Left colon (tissue), 2 donors: ENCODE measurements at regions not wholly inside any gene's neighbourhood (a gene's known extent, or its start where the extent isn't known, plus 50 kb on each side); places are given as distances from the start of the nearest gene placed in this dataset.

Experiments used
- ATAC-seq: fragments of 200-7000 bp; cut with Tn5 transposase; one replicate; pipeline ENCODE4 v1.9.1; 2020; ENCODE audit warnings: mild to moderate bottlenecking, moderate library complexity
- DNase-seq, 2 donors: peaks; one replicate each; pipeline ENCODE4 v3.0.0-alpha.2; 2020
- intact Hi-C, 2 donors: fragments of 100-400 bp; cut with DNase I in 1 of 2; cut with micrococcal nuclease in 1 of 2; formaldehyde crosslinking; loops; one replicate each; pipeline versions ENCODE4 v1.11.2 to v1.14.0; 2022; cut with DNase I, micrococcal nuclease
- donor health status: DM: no; HTN: no; CAD: no.
- donor health status: DM: yes; HTN: yes; CAD: no.

GRCh38 chr6:81511423-81511822 is 241.1 kb downstream of the TENT5A start:
- no peak for DNase-seq
- intact Hi-C loops: no loop called here
- peak; percentile 100 for ATAC-seq

GRCh38 chr6:81495999-81496398 is 256.5 kb downstream of the TENT5A start:
- intact Hi-C loops: no loop called here
- no peak for DNase-seq
- ATAC-seq: no peak

GRCh38 chr6:81491454-81492101 is 260.9 kb downstream of the TENT5A start:
- no peak for ATAC-seq
- intact Hi-C loops: no loop called here
- DNase-seq: no peak

GRCh38 chr6:81487489-81487888 is 265.0 kb downstream of the TENT5A start:
- DNase-seq (peak; percentile 8 to 26), ATAC-seq (peak; percentile 58)
- intact Hi-C loops: no loop called here

GRCh38 chr6:81486234-81486633 is 266.2 kb downstream of the TENT5A start:
- intact Hi-C loops: no loop called here
- no peak for DNase-seq
- ATAC-seq: no peak

GRCh38 chr6:81485395-81485794 is 267.1 kb downstream of the TENT5A start:
- no peak for ATAC-seq
- DNase-seq: no peak
- intact Hi-C loops: no loop called here

GRCh38 chr6:81484251-81484650 is 268.2 kb downstream of the TENT5A start:
- DNase-seq: no peak
- no peak for ATAC-seq
- intact Hi-C loops: no loop called here

GRCh38 chr6:81480139-81480538 is 272.3 kb downstream of the TENT5A start:
- intact Hi-C loops: no loop called here
- DNase-seq (no peak), ATAC-seq (no peak)

- intact Hi-C loops: no loop called here
- DNase-seq: no peak
- no peak for ATAC-seq
Observed at GRCh38 chr6:81476881-81477280, 275.6 kb downstream of the TENT5A start.

GRCh38 chr6:81475646-81476045 is 276.8 kb downstream of the TENT5A start:
- ATAC-seq (no peak), DNase-seq (no peak)
- intact Hi-C loops: no loop called here

- intact Hi-C loops: no loop called here
- ATAC-seq: no peak
- peak in 1 of 2 donors; percentile 6 for DNase-seq
Observed at GRCh38 chr6:81465859-81466258, 286.6 kb downstream of the TENT5A start.

GRCh38 chr6:81456416-81456815 is 296.1 kb downstream of the TENT5A start:
- no peak for DNase-seq
- no peak for ATAC-seq
- intact Hi-C loops: no loop called here

GRCh38 chr6:81455641-81456040 is 296.8 kb downstream of the TENT5A start:
- intact Hi-C loops: no loop called here

GRCh38 chr6:81451787-81452186 is 300.7 kb downstream of the TENT5A start:
- intact Hi-C loops: no loop called here
- no peak for DNase-seq
- peak; percentile 62 for ATAC-seq

More at GRCh38 chr6:81455641-81456040, 296.8 kb downstream of the TENT5A start:
- DNase-seq (no peak), ATAC-seq (no peak)

- intact Hi-C loops: no loop called here
- DNase-seq (peak in 1 of 2 donors; percentile 6), ATAC-seq (peak; percentile 99)
Observed at GRCh38 chr6:81450180-81450579, 302.3 kb downstream of the TENT5A start.

- DNase-seq (no peak), ATAC-seq (no peak)
- intact Hi-C loops: no loop called here
Observed at GRCh38 chr6:81446509-81446908, 306.0 kb downstream of the TENT5A start.

GRCh38 chr6:81439417-81439816 is 313.1 kb downstream of the TENT5A start:
- ATAC-seq (no peak), DNase-seq (no peak)
- intact Hi-C loops: no loop called here

GRCh38 chr6:81436990-81437389 is 315.5 kb downstream of the TENT5A start:
- intact Hi-C loops: no loop called here
- DNase-seq (no peak), ATAC-seq (no peak)

GRCh38 chr6:81413306-81413705 is 339.2 kb downstream of the TENT5A start:
- intact Hi-C loops: no loop called here
- DNase-seq: no peak
- no peak for ATAC-seq

GRCh38 chr6:81401970-81402690 is 350.4 kb downstream of the TENT5A start:
- intact Hi-C loops: no loop called here
- ATAC-seq (no peak), DNase-seq (no peak)

- ATAC-seq (no peak), DNase-seq (no peak)
- intact Hi-C loops: no loop called here
Observed at GRCh38 chr6:81396916-81397315, 355.6 kb downstream of the TENT5A start.
